HEK293 (cell line): ENCODE measurements at regions not wholly inside any gene's neighbourhood (a gene's known extent, or its start where the extent isn't known, plus 50 kb on each side); places are given as distances from the start of the nearest gene placed in this dataset.

Source experiments
- CTCF ChIP-seq: fragments of 450-650 bp; formaldehyde crosslinking; IDR thresholded peaks from 2 replicates; pipeline ENCODE4 v1.5.1; 2016; ENCODE audit warnings: missing biosample characterization, missing genetic modification characterization
- ZNF654 ChIP-seq: fragments of 450-650 bp; formaldehyde crosslinking; IDR thresholded peaks from 2 replicates; pipeline ENCODE4 v1.5.1; 2016; ENCODE audit warnings: low read depth, missing biosample characterization, missing genetic modification characterization

GRCh38 chr6:139713900-139714506 lies 339.6 kb upstream of the CITED2 start:
- TF ChIP-seq ZNF654 (tag by site-specific recombination) (no peak), CTCF (tag by site-specific recombination) (no peak)
